K562 (cell line): ENCODE measurements at regions not wholly inside any gene's neighbourhood (a gene's known extent, or its start where the extent isn't known, plus 50 kb on each side); places are given as distances from the start of the nearest gene placed in this dataset.

Experiments used
- ATAC-seq: fragments of 200-7000 bp; cut with Tn5 transposase; 3 replicates; pipeline ENCODE4 v1.9.1; 2020; ENCODE audit warnings: moderate library complexity
- BruUV-seq: library from RNA; stranded (reverse); fragments of 400-500 nt; replicated peaks from 2 replicates; lab custom pipeline; 2021; lab: Mats Ljungman, UMichigan
- CTCF ChIA-PET: fragments of 300-600 bp; formaldehyde crosslinking; extraction: SDS; loops from one replicate; lab custom pipeline; 2021; ENCODE audit warnings: low intra/inter-chr PET ratio; lab: Yijun Ruan, JAX
- POLR2A ChIA-PET: fragments of 300-600, 350-650 bp; sonication (Branson Sonifier 250); formaldehyde crosslinking; extraction: SDS; loops from one replicate; lab custom pipeline; 2021; ENCODE audit warnings: antibody characterized with exemption, inconsistent platforms; lab: Yijun Ruan, JAX
- DNase-seq, 4 experiments: peaks; one replicate each; pipeline versions ENCODE4 v3.0.0 to v3.0.0-alpha.2; 2011 to 2018; ENCODE audit warnings: low spot score in 3 of 4, mixed read lengths in 3 of 4; ENCODE audit errors: extremely low read depth in 1 of 4
- FAIRE-seq: peaks from 2 replicates; lab custom pipeline; 2011; peaks lifted over from hg19 to GRCh38; lab: Jason Lieb, UNC
- H2AFZ ChIP-seq: 2 replicates; pipeline ENCODE4 v1.6.0; 2011; ENCODE audit warnings: low read depth, low read length, control low read depth, inconsistent platforms
- H3K27ac ChIP-seq: fragments of 200-600 bp; 3 replicates; pipeline ENCODE4 v1.8.0; 2011; ENCODE audit warnings: low read depth, mild to moderate bottlenecking, control low read depth, inconsistent platforms, low read length, moderate library complexity, mixed read lengths; ENCODE audit errors: extremely low read depth
- H3K27me3 ChIP-seq, 2 experiments: fragments of 300-600 bp in 1 of 2; 2 replicates in 1 of 2; 3 replicates in 1 of 2; pipeline versions ENCODE4 v1.6.0 to v1.8.0; 2011; ENCODE audit warnings: inconsistent platforms in 2 of 2, low read length in 2 of 2, mild to moderate bottlenecking in 1 of 2, mixed read lengths in 1 of 2, moderate library complexity in 1 of 2; ENCODE audit not compliant: control insufficient read depth in 2 of 2, insufficient read depth in 2 of 2
- H3K36me3 ChIP-seq: fragments of 300-600 bp; 3 replicates; pipeline ENCODE4 v1.8.0; 2011; ENCODE audit warnings: mild to moderate bottlenecking, low read length, inconsistent platforms; ENCODE audit not compliant: control insufficient read depth, insufficient read depth
- H3K4me1 ChIP-seq, 2 experiments: fragments of 200-600 bp in 1 of 2; replicated peaks in 1 of 2; 2 replicates in 1 of 2; 3 replicates in 1 of 2; pipeline versions ENCODE4 v1.5.1 to v1.8.0; 2011; ENCODE audit warnings: inconsistent platforms in 2 of 2, low read length in 2 of 2, mild to moderate bottlenecking in 1 of 2, mixed read lengths in 1 of 2, moderate library complexity in 1 of 2; ENCODE audit not compliant: control insufficient read depth in 2 of 2, insufficient read depth in 2 of 2
- H3K4me2 ChIP-seq: 2 replicates; pipeline ENCODE4 v1.6.1; 2011; ENCODE audit warnings: low read length, control low read depth, inconsistent platforms, mixed read lengths; ENCODE audit not compliant: insufficient read depth
- H3K4me3 ChIP-seq: fragments of 200-600 bp; sonication (generic), shearing (Covaris generic); 2 replicates; pipeline ENCODE4 v1.5.1; 2016; ENCODE audit warnings: control low read depth, inconsistent platforms
- H3K79me2 ChIP-seq: fragments of 200-600 bp; 3 replicates; pipeline ENCODE4 v1.8.0; 2011; ENCODE audit warnings: low read length, inconsistent platforms; ENCODE audit not compliant: control insufficient read depth, insufficient read depth
- H3K9ac ChIP-seq, 2 experiments: 2 replicates each; pipeline versions ENCODE4 v1.6.0 to v1.6.1; 2011; ENCODE audit warnings: low read depth in 2 of 2, low read length in 2 of 2, control low read depth in 1 of 2, inconsistent platforms in 1 of 2, mild to moderate bottlenecking in 1 of 2, mixed read lengths in 1 of 2; ENCODE audit not compliant: insufficient read depth in 1 of 2
- H3K9me1 ChIP-seq: one replicate; pipeline ENCODE4 v1.6.0; 2011; ENCODE audit warnings: inconsistent platforms, mild to moderate bottlenecking, low read length, moderate library complexity; ENCODE audit not compliant: control insufficient read depth, insufficient read depth
- H3K9me3 ChIP-seq: replicated peaks from 2 replicates; pipeline ENCODE4 v1.5.1; 2011; ENCODE audit warnings: low read depth, low read length, inconsistent platforms; ENCODE audit not compliant: control insufficient read depth, insufficient read depth
- H4K20me1 ChIP-seq: replicated peaks from 2 replicates; pipeline ENCODE4 v1.6.1; 2011; ENCODE audit warnings: low read length, inconsistent platforms, mixed read lengths; ENCODE audit not compliant: control insufficient read depth, insufficient read depth
- CREB3 ChIP-seq: fragments of 450-650 bp; conservative IDR thresholded peaks from 2 replicates; pipeline ENCODE4 v1.6.1; 2016; ENCODE audit warnings: missing genetic modification characterization, low read depth, mild to moderate bottlenecking, missing compliant biosample characterization, moderate library complexity
- FOSL1 ChIP-seq: fragments of 200-800 bp; sonication (Bioruptor generic); conservative IDR thresholded peaks from 2 replicates; pipeline ENCODE4 v1.6.1; 2016; ENCODE audit warnings: missing genetic modification characterization, missing compliant biosample characterization
- HEY1 ChIP-seq: fragments of 250-450 bp; sonication (Bioruptor Pico); IDR thresholded peaks from 2 replicates; pipeline ENCODE4 v1.5.0; 2020; ENCODE audit warnings: mild to moderate bottlenecking, moderate library complexity, borderline replicate concordance
- HMG20B ChIP-seq: fragments of 250-450 bp; sonication (Bioruptor Pico); IDR thresholded peaks from 2 replicates; pipeline ENCODE4 v1.5.0; 2021; ENCODE audit warnings: mild to moderate bottlenecking
- MITF ChIP-seq: IDR thresholded peaks from 2 replicates; pipeline ENCODE4 v1.6.1; 2014; ENCODE audit warnings: antibody characterized with exemption
- NEUROD1 ChIP-seq: fragments of 150-350 bp; IDR thresholded peaks from 2 replicates; pipeline ENCODE4 v1.6.1; 2014; ENCODE audit warnings: borderline replicate concordance, low read length, low read depth; ENCODE audit not compliant: partially characterized antibody
- NFIX ChIP-seq: fragments of 250-450 bp; sonication (Bioruptor Pico); IDR thresholded peaks from 2 replicates; pipeline ENCODE4 v1.4.0; 2020; ENCODE audit warnings: low read depth, mild to moderate bottlenecking, moderate library complexity
- PCBP2 ChIP-seq: fragments of 200-400 bp; formaldehyde crosslinking; IDR thresholded peaks from 2 replicates; pipeline ENCODE4 v1.6.1; 2018; ENCODE audit warnings: low read length, low read depth, mild to moderate bottlenecking, moderate library complexity; ENCODE audit not compliant: poor library complexity, severe bottlenecking
- PYGO2 ChIP-seq: fragments of 450-650 bp; IDR thresholded peaks from 2 replicates; pipeline ENCODE4 v1.6.1; 2016; ENCODE audit warnings: mild to moderate bottlenecking, missing genetic modification characterization, moderate library complexity, missing compliant biosample characterization
- SUPT5H ChIP-seq: fragments of 450-650 bp; IDR thresholded peaks from 2 replicates; pipeline ENCODE4 v1.6.1; 2016
- TRIM24 ChIP-seq, 2 experiments: fragments of 450-650 bp; IDR thresholded peaks; 2 replicates each; pipeline ENCODE4 v1.6.1; 2016
- ZFP91 ChIP-seq: sonication (generic); formaldehyde crosslinking; IDR thresholded peaks from 2 replicates; pipeline ENCODE4 v1.8.0; 2022; ENCODE audit warnings: mild to moderate bottlenecking, missing genetic modification reagents
- ZNF561 ChIP-seq: fragments of 450-650 bp; formaldehyde crosslinking; conservative IDR thresholded peaks from 2 replicates; pipeline ENCODE4 v1.4.0; 2020; ENCODE audit warnings: mild to moderate bottlenecking, moderate library complexity
- ZNF655 ChIP-seq: fragments of 250-450 bp; sonication (Bioruptor Pico); IDR thresholded peaks from 2 replicates; pipeline ENCODE4 v1.5.0; 2021
- WGBS: fragments of 100-300 bp; shearing (Covaris generic); methylation state at CpG from one replicate; pipeline ENCODE4 v1.1.6; 2016; ENCODE audit warnings: low coverage, mixed read lengths; ENCODE audit not compliant: insufficient coverage; ENCODE audit errors: missing lambda C conversion rate; 5-methylcytosine and 5-hydroxymethylcytosine counted together
- in situ Hi-C: fragments of 300-500 bp; cut with MboI; formaldehyde crosslinking; loops from 4 replicates; pipeline ENCODE4 v1.15.0; 2018; ENCODE audit warnings: inconsistent platforms, mixed read lengths
- intact Hi-C: fragments of 100-400 bp; cut with micrococcal nuclease; formaldehyde crosslinking; loops from 2 replicates; pipeline ENCODE4 v1.14.2; 2022

GRCh38 chr6:105677671-105678475 lies 275.0 kb upstream of the PREP start (continued):
- no peak for TF ChIP-seq TRIM24 (IDR thresholded peaks at IDR 0.05)
- TF ChIP-seq ZNF561 = no peak
- no peak for TF ChIP-seq NFIX
- no peak for TF ChIP-seq ZNF655
- TF ChIP-seq ZFP91 (CRISPR knock-in tag) = no peak

- 6% methylated on average over 3 of the region's 3 CpGs for WGBS
These were observed 274.0 kb upstream of the PREP start for GRCh38 chr6:105676857-105677256.

More at GRCh38 chr6:105676857-105677256, 274.0 kb upstream of the PREP start:
- in situ Hi-C loops (no loop called here), intact Hi-C loops (no loop called here)
- peaks cover 0 to 2% of the 10 kb centered on the region in 2 experiments; a peak in 1 of 5 replicates for H3K27me3 ChIP-seq
- H3K9me1 ChIP-seq = no peaks in the 10 kb centered on the region
- H3K9ac ChIP-seq = no peak overlapping the region
- FAIRE-seq (no peak), ATAC-seq (no peak), DNase-seq (no peak)
- CTCF ChIA-PET = no interaction called here
- TF ChIP-seq PCBP2 (no peak), SUPT5H (no peak), PYGO2 (no peak), CREB3 (tag) (no peak), FOSL1 (tag) (no peak), NEUROD1 (no peak), MITF (no peak), HMG20B (CRISPR knock-in tag) (no peak), HEY1 (CRISPR knock-in tag) (no peak)
- H3K27ac ChIP-seq = no peak overlapping the region
- no peaks in the 10 kb centered on the region for H3K9me3 ChIP-seq
- no peaks in the 10 kb centered on the region for H3K79me2 ChIP-seq
- H3K4me3 ChIP-seq = no peak overlapping the region
- BruUV-seq = no TSS peak
- no peaks in the 10 kb centered on the region for H4K20me1 ChIP-seq
- H3K4me2 ChIP-seq = no peak overlapping the region
- POLR2A ChIA-PET = no interaction called here
- no peaks in the 10 kb centered on the region for H3K36me3 ChIP-seq
- H3K4me1 ChIP-seq = no peaks in the 10 kb centered on the region
- H2AFZ ChIP-seq = no peak overlapping the region
